ENCODE measurements at regions not wholly inside any gene's neighbourhood (a gene's known extent, or its start where the extent isn't known, plus 50 kb on each side); places are given as distances from the start of the nearest gene placed in this dataset.

DNA sequence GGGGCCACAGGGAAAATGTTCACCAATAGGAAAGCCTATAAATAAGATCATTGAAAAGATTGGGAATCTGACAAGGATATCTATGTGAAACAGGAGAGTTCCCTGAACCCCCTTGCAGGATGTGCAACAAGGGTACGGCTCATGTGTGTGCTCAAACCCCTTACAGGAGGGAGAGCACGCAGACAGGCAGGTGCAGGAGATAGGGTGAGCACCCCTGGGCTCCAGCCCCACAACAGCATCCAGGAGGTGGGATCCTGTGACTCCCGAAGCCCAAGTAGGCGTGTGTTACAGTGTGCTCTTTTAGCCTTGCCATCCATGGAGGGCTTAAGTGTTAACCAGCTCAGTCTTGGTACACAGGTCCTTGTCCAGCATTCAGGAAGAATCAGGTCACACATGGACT lies 204.2 kb downstream of the BMP7 start:
- H3K4me3 ChIP-seq (ENCODE audit: low read length): no peak overlapping the region
- no peak overlapping the region for H3K9ac ChIP-seq (ENCODE audit: low read depth, low read length)
- peaks cover 15% of the 10 kb centered on the region; the same call in 1 of the 2 replicates for H3K4me1 ChIP-seq (ENCODE audit: insufficient read depth, low read length)
- no peaks in the 10 kb centered on the region for H3K27me3 ChIP-seq (ENCODE audit: insufficient read depth, low read length)
- WGBS: 81% methylated on average over 4 of the region's 4 CpGs
- H3K9me3 ChIP-seq (ENCODE audit: insufficient read depth, low read depth, low read length): no peaks in the 10 kb centered on the region
- H3K36me3 ChIP-seq (ENCODE audit: insufficient read depth, low read length): no peaks in the 10 kb centered on the region
- H3K27ac ChIP-seq (ENCODE audit: low read depth, low read length): no peak overlapping the region

DNA sequence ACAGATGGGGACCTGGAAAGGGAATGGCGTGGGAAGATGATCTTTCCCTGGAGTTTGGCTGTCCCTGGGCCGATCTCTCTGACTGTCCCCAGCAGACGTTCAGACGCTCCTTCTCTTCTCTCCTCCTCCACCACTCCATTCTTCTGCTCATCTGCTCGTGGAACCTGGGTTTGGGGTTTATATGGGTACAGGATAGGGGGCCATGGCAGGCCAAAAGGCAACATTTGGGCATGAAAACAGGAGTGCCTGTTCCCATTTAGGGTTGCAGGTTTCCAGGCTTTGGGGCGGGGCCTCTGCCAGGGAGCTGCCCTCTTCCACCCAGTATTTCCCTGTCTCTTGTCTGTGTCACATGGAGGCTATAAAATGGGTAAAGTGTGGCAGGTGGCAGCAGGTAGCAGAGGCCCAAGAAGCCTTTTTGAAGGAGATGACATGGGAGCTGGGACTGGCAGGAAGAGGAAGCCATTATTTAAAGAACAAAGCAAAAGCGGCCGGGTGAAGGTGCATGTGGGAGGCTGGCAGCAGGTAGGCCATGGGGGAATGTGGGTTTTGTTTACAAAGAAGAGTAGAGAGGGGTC lies 203.7 kb downstream of the BMP7 start:
- 93% methylated on average over 8 of the region's 8 CpGs for WGBS
- no peak overlapping the region for H3K4me3 ChIP-seq (ENCODE audit: low read length)
- no peaks in the 10 kb centered on the region for H3K27me3 ChIP-seq (ENCODE audit: insufficient read depth, low read length)
- H3K4me1 ChIP-seq (ENCODE audit: insufficient read depth, low read length): peaks cover 20% of the 10 kb centered on the region; the same call in 1 of the 2 replicates
- H3K9me3 ChIP-seq (ENCODE audit: insufficient read depth, low read depth, low read length): no peaks in the 10 kb centered on the region
- no peak overlapping the region for H3K9ac ChIP-seq (ENCODE audit: low read depth, low read length)
- H3K27ac ChIP-seq (ENCODE audit: low read depth, low read length): no peak overlapping the region
- H3K36me3 ChIP-seq (ENCODE audit: insufficient read depth, low read length): no peaks in the 10 kb centered on the region

DNA sequence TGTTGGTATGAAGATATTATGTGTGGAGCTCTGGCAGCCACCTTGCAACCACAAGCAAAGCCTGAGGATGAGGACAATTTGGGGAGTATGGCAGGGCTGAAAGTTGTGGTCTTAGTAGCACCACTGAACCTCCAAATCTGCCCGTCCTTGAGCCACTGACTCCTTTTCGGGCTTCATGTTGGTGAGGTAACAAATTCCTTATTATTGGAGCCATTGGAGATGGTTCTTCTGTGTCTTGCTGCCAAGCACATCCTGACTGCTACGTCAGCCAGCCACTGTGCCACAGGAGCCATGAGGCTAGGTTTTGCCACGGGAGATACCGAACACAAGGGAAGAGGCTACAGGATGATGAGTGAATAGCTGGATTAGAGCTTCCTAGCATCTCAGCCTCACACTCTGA lies 201.6 kb downstream of the BMP7 start:
- no peaks in the 10 kb centered on the region for H3K36me3 ChIP-seq (ENCODE audit: insufficient read depth, low read length)
- no peaks in the 10 kb centered on the region for H3K9me3 ChIP-seq (ENCODE audit: insufficient read depth, low read depth, low read length)
- peaks cover 23% of the 10 kb centered on the region; the same call in 1 of the 2 replicates for H3K4me1 ChIP-seq (ENCODE audit: insufficient read depth, low read length)
- WGBS: 92% methylated on average over 5 of the region's 5 CpGs
- no peak overlapping the region for H3K27ac ChIP-seq (ENCODE audit: low read depth, low read length)
- H3K9ac ChIP-seq (ENCODE audit: low read depth, low read length): no peak overlapping the region
- H3K4me3 ChIP-seq (ENCODE audit: low read length): no peak overlapping the region
- H3K27me3 ChIP-seq (ENCODE audit: insufficient read depth, low read length): peaks cover 13% of the 10 kb centered on the region

DNA sequence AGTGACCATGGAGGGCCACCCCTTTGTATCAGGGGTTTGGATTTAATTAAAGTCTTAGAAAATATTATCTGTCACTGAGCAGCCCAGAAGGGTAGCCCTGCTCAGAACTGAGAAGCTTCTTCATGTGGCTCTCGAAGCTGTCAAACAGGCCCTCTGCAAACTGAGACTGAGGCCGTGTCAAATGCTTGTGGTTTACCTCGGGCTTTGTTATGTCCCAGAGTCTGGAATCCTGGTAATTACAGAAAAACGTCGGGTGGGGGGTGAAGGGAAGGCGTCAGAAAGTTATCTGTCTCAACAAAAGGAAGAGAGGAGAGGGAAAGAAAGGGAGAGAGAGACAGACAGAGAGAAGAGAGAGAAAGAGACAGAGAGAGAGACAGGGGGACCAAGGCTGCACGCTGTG lies 200.8 kb downstream of the BMP7 start:
- Histone ChIP-seq H3K9me3 (ENCODE audit: insufficient read depth, low read depth, low read length) (no peaks in the 10 kb centered on the region), H3K36me3 (ENCODE audit: insufficient read depth, low read length) (no peaks in the 10 kb centered on the region), H3K27me3 (ENCODE audit: insufficient read depth, low read length) (peaks cover 21% of the 10 kb centered on the region), H3K27ac (ENCODE audit: low read depth, low read length) (no peak overlapping the region), H3K4me3 (ENCODE audit: low read length) (no peak overlapping the region), H3K9ac (ENCODE audit: low read depth, low read length) (no peak overlapping the region), H3K4me1 (ENCODE audit: insufficient read depth, low read length) (peaks cover 23% of the 10 kb centered on the region; the same call in 1 of the 2 replicates)
- 32% methylated on average over 7 of the region's 7 CpGs for WGBS

DNA sequence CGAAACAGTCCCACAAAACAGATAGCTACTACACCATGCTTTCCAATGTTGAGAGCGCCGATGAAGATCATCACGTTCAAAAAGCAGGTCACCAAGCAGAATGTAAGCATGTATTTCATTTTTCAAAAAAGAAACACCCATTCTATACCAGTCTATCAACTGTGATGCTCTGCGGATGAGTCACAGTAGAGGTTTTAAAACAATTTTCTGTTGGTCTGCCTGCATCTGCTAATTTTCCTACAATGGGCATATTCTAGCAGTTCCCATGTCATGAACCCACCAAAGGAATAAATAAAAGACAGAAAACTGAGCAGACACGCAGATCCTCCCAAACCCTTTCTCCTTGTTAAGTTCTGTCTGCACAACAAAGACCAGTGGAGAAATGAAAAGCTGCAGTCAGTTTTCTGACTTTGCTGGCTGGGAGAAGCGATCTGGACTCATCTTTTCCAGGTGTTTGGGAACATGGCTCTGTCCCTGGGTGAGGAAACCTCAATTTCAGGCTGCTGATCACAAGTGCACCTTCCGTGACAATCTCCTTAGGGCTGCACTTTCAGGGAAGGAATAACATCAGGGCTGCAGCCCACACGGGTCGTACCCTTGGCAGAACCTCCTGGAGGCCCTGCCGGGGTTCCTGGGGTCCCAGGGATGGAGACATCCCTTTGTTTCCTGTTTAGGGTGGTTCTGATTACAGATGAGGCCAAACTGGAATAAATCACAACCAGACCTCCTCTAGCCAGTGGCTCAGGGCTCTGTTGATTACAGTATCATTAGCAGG lies 200.1 kb downstream of the BMP7 start:
- H3K27me3 ChIP-seq (ENCODE audit: insufficient read depth, low read length): peaks cover 25% of the 10 kb centered on the region

DNA sequence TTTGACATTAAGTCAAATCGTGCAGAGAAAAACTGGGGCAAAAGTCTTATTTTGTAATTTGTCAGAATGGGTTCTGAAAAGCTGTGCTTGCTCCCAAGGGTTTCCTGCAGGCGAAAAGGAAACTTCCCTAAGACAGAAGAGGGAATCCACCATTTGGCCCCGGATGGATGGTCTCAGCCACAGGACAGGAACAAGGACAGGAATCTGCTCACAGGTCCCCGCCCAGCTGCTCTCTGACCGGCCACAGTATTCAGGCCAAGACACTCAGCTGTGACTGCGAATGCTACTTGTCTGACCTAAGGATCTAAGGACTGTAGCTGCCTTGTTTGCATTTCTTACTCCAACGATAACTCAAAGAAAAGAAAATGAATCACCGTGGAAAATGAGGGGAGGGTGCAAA lies 197.0 kb downstream of the BMP7 start:
- WGBS: 86% methylated on average over 8 of the region's 8 CpGs

More for the DNA sequence above, 200.1 kb downstream of the BMP7 start:
- peaks cover 29% of the 10 kb centered on the region; the same call in 1 of the 2 replicates for H3K4me1 ChIP-seq (ENCODE audit: insufficient read depth, low read length)
- 88% methylated on average over 11 of the region's 11 CpGs for WGBS
- no peak overlapping the region for H3K9ac ChIP-seq (ENCODE audit: low read depth, low read length)
- no peak overlapping the region for H3K4me3 ChIP-seq (ENCODE audit: low read length)
- H3K9me3 ChIP-seq (ENCODE audit: insufficient read depth, low read depth, low read length): no peaks in the 10 kb centered on the region
- H3K27ac ChIP-seq (ENCODE audit: low read depth, low read length): no peak overlapping the region
- no peaks in the 10 kb centered on the region for H3K36me3 ChIP-seq (ENCODE audit: insufficient read depth, low read length)

DNA sequence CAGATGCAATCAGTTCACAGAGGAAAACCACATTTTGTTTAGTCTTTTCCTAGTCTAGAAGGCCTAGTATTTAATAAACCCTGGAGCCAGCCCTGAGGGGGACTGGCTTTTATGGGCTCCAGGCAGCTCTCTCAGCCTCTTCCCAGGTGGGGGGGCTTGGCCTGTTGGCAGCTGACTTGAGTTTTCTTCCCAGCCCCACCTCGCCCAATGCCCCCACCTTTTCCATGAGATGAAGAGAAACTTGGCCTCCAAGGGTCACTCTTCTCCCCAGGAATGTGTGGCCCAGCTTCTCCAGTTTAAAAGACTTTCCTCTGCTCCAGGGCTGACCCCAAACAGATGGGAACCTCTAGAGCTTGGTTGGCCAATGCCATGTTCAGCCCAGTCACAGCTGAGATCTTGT lies 196.1 kb downstream of the BMP7 start:
- WGBS: 79% methylated on average over 1 of the region's 1 CpG
- no peak overlapping the region for H3K27ac ChIP-seq (ENCODE audit: low read depth, low read length)
- H3K27me3 ChIP-seq (ENCODE audit: insufficient read depth, low read length): peaks cover 36% of the 10 kb centered on the region

More for the DNA sequence above, 197.0 kb downstream of the BMP7 start:
- Histone ChIP-seq H3K9ac (ENCODE audit: low read depth, low read length) (no peak overlapping the region), H3K27me3 (ENCODE audit: insufficient read depth, low read length) (peaks cover 36% of the 10 kb centered on the region), H3K27ac (ENCODE audit: low read depth, low read length) (no peak overlapping the region), H3K9me3 (ENCODE audit: insufficient read depth, low read depth, low read length) (no peaks in the 10 kb centered on the region), H3K4me3 (ENCODE audit: low read length) (no peak overlapping the region), H3K36me3 (ENCODE audit: insufficient read depth, low read length) (no peaks in the 10 kb centered on the region), H3K4me1 (ENCODE audit: insufficient read depth, low read length) (peaks cover 41% of the 10 kb centered on the region)

DNA sequence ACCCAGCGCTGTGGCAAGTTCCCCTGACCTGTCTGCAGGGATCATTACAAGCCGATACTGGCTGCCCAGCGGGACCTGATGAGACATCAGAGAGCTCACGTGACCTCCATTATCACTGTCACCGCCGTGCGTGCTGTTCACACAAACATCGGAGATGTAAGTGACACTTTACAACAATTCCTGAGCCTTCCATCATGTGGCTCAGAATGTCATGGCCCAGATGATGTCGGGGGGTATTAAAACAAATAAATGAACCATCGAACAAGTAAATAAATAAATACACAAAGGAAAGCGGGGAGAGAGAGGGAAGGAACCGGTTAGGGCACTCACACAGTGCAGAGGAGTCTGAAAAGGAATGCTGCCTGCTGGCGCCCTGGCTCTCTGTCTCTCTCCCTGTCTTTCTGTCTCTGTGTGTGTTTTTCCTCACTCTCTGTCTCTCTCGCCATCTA lies 195.1 kb downstream of the BMP7 start:
- Histone ChIP-seq H3K9me3 (ENCODE audit: insufficient read depth, low read depth, low read length) (no peaks in the 10 kb centered on the region), H3K4me3 (ENCODE audit: low read length) (peak overlapping the region; percentile 44), H3K36me3 (ENCODE audit: insufficient read depth, low read length) (no peaks in the 10 kb centered on the region), H3K4me1 (ENCODE audit: insufficient read depth, low read length) (peaks cover 29% of the 10 kb centered on the region), H3K27ac (ENCODE audit: low read depth, low read length) (no peak overlapping the region), H3K9ac (ENCODE audit: low read depth, low read length) (no peak overlapping the region), H3K27me3 (ENCODE audit: insufficient read depth, low read length) (peaks cover 36% of the 10 kb centered on the region)
- WGBS: 12% methylated on average over 12 of the region's 14 CpGs

More for the DNA sequence above, 196.1 kb downstream of the BMP7 start:
- Histone ChIP-seq H3K4me3 (ENCODE audit: low read length) (no peak overlapping the region), H3K36me3 (ENCODE audit: insufficient read depth, low read length) (no peaks in the 10 kb centered on the region), H3K4me1 (ENCODE audit: insufficient read depth, low read length) (peaks cover 38% of the 10 kb centered on the region), H3K9ac (ENCODE audit: low read depth, low read length) (no peak overlapping the region), H3K9me3 (ENCODE audit: insufficient read depth, low read depth, low read length) (no peaks in the 10 kb centered on the region)

DNA sequence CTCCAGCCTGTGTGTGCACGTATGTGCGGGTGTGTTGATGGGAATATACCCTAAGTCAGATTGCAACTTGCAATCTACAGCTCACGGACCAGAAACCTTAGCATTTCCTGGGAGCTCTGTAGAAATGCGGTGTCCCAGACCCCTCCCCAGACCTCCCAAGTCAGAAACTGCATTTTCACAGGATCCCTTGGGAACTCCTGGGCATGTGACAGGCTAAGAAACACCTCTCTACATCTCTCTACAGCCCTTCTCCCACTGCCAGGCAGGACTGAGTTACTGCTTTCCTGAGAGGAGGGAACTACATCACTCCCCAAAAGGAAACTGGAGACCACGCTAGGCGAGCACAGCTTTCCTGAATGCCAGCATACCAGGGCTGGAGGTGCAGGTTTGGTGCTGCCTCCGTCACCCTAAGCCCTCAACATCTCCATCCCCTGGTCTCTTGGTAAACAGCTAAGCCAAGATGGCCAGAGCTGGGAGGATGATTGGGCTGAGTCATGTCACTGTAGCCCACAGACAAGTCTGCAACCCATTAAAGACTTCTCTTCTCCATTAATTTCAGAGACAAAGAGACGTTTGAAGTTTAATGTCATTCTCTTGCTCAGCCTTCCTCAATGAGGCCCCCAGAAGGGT lies 194.4 kb downstream of the BMP7 start:
- H3K27ac ChIP-seq (ENCODE audit: low read depth, low read length): no peak overlapping the region
- H3K4me3 ChIP-seq (ENCODE audit: low read length): no peak overlapping the region
- H3K36me3 ChIP-seq (ENCODE audit: insufficient read depth, low read length): no peaks in the 10 kb centered on the region
- H3K9me3 ChIP-seq (ENCODE audit: insufficient read depth, low read depth, low read length): no peaks in the 10 kb centered on the region
- H3K27me3 ChIP-seq (ENCODE audit: insufficient read depth, low read length): peaks cover 36% of the 10 kb centered on the region
- H3K9ac ChIP-seq (ENCODE audit: low read depth, low read length): no peak overlapping the region
- 75% methylated on average over 7 of the region's 8 CpGs for WGBS
- H3K4me1 ChIP-seq (ENCODE audit: insufficient read depth, low read length): peaks cover 26% of the 10 kb centered on the region

DNA sequence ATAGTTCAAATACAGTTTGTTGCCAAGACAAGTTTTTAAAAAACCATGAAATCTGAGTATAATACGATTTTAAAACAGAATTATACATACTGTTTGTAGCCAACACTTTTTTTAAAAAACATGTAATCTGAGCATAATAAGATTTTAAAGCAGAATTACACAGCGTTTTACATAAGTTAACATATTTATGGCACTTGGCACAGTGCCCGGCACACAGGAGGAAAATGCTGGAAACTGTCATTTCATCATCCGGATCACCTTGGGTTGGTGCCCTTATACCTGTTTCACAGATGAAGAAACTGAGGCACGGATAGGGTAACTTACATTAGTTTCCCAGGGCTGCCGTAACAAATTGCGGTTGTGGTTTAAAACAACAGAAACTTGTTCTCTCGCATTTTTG lies 193.0 kb downstream of the BMP7 start:
- peaks cover 36% of the 10 kb centered on the region for H3K27me3 ChIP-seq (ENCODE audit: insufficient read depth, low read length)
- WGBS: 83% methylated on average over 7 of the region's 8 CpGs
- peaks cover 19% of the 10 kb centered on the region for H3K4me1 ChIP-seq (ENCODE audit: insufficient read depth, low read length)
- no peak overlapping the region for H3K9ac ChIP-seq (ENCODE audit: low read depth, low read length)
- H3K9me3 ChIP-seq (ENCODE audit: insufficient read depth, low read depth, low read length): peaks cover 5% of the 10 kb centered on the region; the same call in 1 of the 2 replicates
- no peak overlapping the region for H3K27ac ChIP-seq (ENCODE audit: low read depth, low read length)
- H3K4me3 ChIP-seq (ENCODE audit: low read length): no peak overlapping the region
- no peaks in the 10 kb centered on the region for H3K36me3 ChIP-seq (ENCODE audit: insufficient read depth, low read length)

DNA sequence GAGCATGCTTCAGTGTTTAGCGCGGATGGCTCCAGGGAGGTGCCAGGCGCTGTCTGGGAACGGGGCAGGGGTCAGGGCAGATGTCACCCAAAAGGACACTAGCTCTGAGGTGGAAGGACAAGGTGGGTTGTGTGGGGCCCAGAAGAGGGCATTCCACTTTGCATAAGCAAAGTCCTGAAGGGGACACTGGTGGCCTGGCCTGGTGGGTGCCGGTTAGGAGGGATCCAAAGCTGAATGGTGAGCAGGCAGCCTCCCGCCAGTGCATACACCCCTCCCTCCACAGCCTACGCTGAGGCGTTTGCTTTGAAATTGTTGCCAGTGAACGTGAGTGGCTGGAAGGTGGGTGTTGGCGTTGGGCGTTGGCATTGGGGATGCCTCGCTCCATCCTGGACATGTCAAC lies 192.1 kb downstream of the BMP7 start:
- no peak overlapping the region for H3K9ac ChIP-seq (ENCODE audit: low read depth, low read length)
- peaks cover 19% of the 10 kb centered on the region for H3K4me1 ChIP-seq (ENCODE audit: insufficient read depth, low read length)
- no peak overlapping the region for H3K27ac ChIP-seq (ENCODE audit: low read depth, low read length)
- no peak overlapping the region for H3K4me3 ChIP-seq (ENCODE audit: low read length)
- peaks cover 27% of the 10 kb centered on the region for H3K27me3 ChIP-seq (ENCODE audit: insufficient read depth, low read length)
- WGBS: 75% methylated on average over 12 of the region's 12 CpGs
- H3K36me3 ChIP-seq (ENCODE audit: insufficient read depth, low read length): no peaks in the 10 kb centered on the region
- H3K9me3 ChIP-seq (ENCODE audit: insufficient read depth, low read depth, low read length): peaks cover 13% of the 10 kb centered on the region; the same call in 1 of the 2 replicates
